ENCODE measurements at regions not wholly inside any gene's neighbourhood (a gene's known extent, or its start where the extent isn't known, plus 50 kb on each side); places are given as distances from the start of the nearest gene placed in this dataset.

GRCh38 chr7:142499635-142500034 is 241.8 kb upstream of the PRSS58 start:
- TF ChIP-seq POLR2A (IDR thresholded peaks at IDR 0.05), result no peak
- no peak for TF ChIP-seq CTCF (IDR thresholded peaks at IDR 0.05)
- TF ChIP-seq EP300 (IDR thresholded peaks at IDR 0.05; ENCODE audit: low read depth), result no peak
